VCaP (cell line): ENCODE measurements at regions not wholly inside any gene's neighbourhood (a gene's known extent, or its start where the extent isn't known, plus 50 kb on each side); places are given as distances from the start of the nearest gene placed in this dataset.

Experiments used
- H3K27ac ChIP-seq: fragments of 450-650 bp; 2 replicates; pipeline ENCODE4 v1.5.1; 2017
- TF ChIP-seq, protein P1 (sequence below): fragments of 450-650 bp; conservative IDR thresholded peaks from 2 replicates; pipeline ENCODE4 v1.5.1; 2017; ENCODE audit warnings: mild to moderate bottlenecking, moderate library complexity

- TF ChIP-seq, protein P1, sequence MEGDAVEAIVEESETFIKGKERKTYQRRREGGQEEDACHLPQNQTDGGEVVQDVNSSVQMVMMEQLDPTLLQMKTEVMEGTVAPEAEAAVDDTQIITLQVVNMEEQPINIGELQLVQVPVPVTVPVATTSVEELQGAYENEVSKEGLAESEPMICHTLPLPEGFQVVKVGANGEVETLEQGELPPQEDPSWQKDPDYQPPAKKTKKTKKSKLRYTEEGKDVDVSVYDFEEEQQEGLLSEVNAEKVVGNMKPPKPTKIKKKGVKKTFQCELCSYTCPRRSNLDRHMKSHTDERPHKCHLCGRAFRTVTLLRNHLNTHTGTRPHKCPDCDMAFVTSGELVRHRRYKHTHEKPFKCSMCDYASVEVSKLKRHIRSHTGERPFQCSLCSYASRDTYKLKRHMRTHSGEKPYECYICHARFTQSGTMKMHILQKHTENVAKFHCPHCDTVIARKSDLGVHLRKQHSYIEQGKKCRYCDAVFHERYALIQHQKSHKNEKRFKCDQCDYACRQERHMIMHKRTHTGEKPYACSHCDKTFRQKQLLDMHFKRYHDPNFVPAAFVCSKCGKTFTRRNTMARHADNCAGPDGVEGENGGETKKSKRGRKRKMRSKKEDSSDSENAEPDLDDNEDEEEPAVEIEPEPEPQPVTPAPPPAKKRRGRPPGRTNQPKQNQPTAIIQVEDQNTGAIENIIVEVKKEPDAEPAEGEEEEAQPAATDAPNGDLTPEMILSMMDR: no peak
- no peak overlapping the region for H3K27ac ChIP-seq
Observed at GRCh38 chr10:36066102-36066501, 424.0 kb upstream of the FZD8 start.

DNA sequence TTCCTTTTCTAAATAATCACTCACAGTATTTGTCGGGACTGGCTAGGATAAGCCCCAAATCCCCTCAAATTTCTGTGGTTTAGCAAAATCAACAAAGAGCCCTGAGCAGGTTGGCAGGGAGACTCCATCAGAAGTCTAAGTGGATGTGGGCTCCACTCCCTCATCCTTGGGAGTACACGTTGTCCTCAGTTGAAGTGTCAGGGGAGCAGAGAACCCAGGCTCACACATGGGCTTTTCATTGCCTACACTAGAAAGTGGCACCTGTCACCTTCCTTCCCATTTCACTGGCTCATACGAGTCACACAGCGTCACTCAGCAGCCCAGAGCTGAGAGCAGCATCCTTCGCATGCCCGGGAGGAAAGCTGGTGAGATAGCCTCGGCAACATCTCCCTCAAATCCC, 421.3 kb upstream of the FZD8 start:
- TF ChIP-seq, protein P1: no peak

DNA sequence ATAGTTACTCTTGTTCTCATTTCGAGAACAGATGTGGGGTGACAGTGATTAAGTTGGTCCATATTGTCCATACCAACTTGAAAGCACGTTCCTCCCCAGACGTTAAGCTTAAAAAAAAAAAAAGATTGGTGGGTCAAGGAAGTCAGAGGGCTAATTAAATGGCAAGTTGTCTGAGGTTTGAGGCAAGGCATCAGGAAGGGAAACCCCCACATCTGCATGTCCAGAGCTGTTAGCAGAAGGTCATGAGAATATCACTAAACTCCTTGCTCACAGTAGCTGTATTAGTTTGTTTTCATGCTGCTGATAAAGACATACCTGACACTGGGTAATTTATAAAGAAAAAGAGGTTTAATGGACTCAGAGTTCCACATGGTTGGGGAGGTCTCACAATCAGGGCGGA, 415.6 kb upstream of the FZD8 start:
- TF ChIP-seq, protein P1: no peak
- no peak overlapping the region for H3K27ac ChIP-seq

More for the DNA sequence above, 421.3 kb upstream of the FZD8 start:
- H3K27ac ChIP-seq: no peak overlapping the region

GRCh38 chr10:36057180-36057579, 415.1 kb upstream of the FZD8 start:
- TF ChIP-seq, protein P1: no peak
- no peak overlapping the region for H3K27ac ChIP-seq

GRCh38 chr10:36053775-36054174, 411.7 kb upstream of the FZD8 start:
- no peak overlapping the region for H3K27ac ChIP-seq
- TF ChIP-seq, protein P1: no peak

DNA sequence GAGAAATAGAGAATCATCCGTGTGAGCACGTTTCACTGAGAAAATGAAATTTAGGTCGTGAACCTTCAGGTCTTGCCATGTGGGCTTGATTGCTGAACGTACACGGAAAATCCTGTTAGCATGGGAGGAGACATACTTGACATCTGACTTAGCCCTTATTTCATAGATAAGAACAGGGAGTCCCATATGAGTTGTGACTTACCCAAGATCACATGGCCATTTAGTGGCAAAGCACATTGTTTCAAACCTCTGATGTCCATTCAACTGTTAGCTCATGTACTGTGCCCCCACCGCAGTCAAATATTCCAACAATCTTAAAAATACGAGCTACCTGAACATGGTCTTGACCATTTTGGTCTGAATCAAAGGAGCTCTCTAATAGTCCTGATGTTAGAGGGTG, 411.2 kb upstream of the FZD8 start:
- TF ChIP-seq, protein P1: no peak
- no peak overlapping the region for H3K27ac ChIP-seq

DNA sequence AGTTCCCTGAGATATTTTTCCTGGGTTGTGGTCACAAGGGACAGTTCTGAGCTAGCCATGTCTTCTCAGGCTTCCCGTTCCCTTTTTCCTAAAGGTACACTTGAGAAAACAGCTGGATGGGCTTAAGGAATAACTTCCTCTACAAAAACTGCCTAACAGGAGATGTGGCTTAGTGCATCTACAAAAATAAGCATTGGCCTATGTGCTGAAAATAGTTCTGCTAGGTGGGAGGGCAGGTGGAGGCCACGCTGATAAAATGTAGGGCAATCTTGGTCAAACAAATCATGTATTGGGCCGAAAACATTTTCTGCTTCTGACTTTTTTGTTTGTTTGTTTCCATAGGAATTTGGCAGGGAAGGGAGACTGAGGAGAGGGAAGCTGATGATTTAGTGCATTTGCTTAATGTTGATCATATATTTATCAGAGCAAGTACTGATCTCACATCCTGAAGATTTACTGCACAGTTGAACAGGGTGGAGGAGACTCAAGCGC, 409.4 kb upstream of the FZD8 start:
- no peak overlapping the region for H3K27ac ChIP-seq
- TF ChIP-seq, protein P1: no peak
